Fibroblast of villous mesenchyme (primary cell): ENCODE measurements at regions not wholly inside any gene's neighbourhood (a gene's known extent, or its start where the extent isn't known, plus 50 kb on each side); places are given as distances from the start of the nearest gene placed in this dataset.

Experiments used
- DNase-seq: peaks from one replicate; pipeline ENCODE4 v3.0.0-alpha.2; 2010; ENCODE audit warnings: low read depth
- H3K4me3 ChIP-seq: 2 replicates; pipeline ENCODE4 v1.5.1; 2011; ENCODE audit warnings: low read depth, mild to moderate bottlenecking, low read length
- TF ChIP-seq, protein P1 (sequence below): IDR thresholded peaks from 2 replicates; pipeline ENCODE4 v1.5.1; 2012; ENCODE audit warnings: low read depth, mild to moderate bottlenecking, low read length; ENCODE audit not compliant: insufficient read depth

DNA sequence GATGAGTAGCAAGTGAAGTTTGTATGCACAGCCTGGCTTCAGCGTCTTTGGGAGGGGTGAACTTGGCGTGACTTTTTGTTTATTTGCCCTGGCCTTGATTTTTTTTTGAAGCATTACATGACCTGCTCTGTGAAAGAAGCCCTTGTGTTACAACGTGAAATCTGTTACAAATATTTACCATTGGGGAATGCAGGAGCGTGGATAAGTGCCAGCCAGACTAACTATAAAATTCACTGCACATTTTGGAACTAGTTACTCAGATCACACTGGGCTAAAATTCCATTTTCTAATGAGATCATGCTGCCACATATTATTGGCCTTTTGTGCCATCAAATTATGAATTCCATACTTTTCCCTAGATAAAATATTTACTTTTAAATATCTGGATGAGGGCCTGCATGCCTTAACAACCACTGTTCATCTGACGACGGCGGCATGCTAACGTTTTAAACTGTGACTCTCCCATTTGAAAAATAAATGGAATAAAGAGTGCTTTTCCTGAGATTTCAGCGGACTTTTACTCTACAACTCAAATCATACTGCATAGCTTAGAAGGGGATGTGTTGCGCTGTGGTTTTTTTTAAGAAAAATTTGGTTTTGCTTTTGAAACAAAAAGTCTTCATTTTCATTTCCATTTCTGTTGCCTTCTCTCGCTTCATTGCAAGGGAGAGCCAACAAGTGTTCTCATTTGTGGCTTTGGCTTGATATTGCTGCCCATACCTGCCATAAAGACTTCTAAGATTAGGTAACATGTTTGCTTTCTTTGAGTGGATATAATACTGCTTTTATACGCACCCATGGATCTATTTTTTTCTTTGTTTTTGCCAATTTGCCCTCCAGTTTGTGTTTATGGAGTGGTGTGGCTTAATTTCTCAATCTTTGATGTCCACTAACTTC is 352.2 kb downstream of the TFEC start:
- TF ChIP-seq, protein P1, sequence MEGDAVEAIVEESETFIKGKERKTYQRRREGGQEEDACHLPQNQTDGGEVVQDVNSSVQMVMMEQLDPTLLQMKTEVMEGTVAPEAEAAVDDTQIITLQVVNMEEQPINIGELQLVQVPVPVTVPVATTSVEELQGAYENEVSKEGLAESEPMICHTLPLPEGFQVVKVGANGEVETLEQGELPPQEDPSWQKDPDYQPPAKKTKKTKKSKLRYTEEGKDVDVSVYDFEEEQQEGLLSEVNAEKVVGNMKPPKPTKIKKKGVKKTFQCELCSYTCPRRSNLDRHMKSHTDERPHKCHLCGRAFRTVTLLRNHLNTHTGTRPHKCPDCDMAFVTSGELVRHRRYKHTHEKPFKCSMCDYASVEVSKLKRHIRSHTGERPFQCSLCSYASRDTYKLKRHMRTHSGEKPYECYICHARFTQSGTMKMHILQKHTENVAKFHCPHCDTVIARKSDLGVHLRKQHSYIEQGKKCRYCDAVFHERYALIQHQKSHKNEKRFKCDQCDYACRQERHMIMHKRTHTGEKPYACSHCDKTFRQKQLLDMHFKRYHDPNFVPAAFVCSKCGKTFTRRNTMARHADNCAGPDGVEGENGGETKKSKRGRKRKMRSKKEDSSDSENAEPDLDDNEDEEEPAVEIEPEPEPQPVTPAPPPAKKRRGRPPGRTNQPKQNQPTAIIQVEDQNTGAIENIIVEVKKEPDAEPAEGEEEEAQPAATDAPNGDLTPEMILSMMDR, result no peak
- H3K4me3 ChIP-seq, result no peak overlapping the region
- peak; percentile 64 for DNase-seq

DNA sequence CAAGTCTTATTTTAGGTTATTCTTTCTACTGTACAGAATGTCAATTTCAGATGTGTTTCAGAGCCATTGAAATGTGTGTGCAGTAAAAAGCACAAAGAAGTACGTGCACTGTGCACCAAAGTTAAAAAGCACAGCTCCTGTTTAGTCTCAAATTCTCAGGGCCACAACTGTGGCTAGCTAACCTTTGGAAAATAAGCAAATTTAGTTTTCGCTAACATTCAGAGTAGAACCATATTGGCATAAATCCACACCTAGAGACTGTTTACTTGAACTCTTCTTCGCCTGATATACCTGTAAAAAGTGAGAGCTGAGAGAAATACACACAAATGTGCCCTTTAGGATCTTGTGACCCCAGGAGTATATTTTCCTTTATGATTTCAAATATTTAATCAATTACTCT is 353.9 kb downstream of the TFEC start:
- H3K4me3 ChIP-seq, result no peak overlapping the region
- TF ChIP-seq, protein P1, result no peak
- no peak for DNase-seq

DNA sequence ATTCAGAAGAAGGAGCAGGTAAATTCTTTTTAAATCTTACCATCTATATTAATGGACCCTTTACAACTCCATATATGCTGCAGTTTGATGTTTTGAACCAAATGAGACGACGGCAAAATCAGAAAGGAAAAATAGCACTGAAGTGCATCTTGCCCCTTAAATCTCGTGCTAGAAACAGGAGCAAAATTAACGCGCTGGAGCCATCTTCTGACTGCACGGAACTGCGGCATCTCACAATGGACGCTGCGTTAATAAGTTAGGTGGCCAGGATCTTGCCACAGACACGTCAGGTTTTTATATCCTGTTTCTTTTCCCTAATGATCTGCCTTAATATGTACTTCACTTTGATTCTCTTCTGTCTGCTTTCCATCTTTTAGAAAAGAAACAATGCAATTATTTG is 354.5 kb downstream of the TFEC start:
- TF ChIP-seq, protein P1, result peak; percentile 37
- H3K4me3 ChIP-seq, result no peak overlapping the region
- DNase-seq, result peak; percentile 60

DNA sequence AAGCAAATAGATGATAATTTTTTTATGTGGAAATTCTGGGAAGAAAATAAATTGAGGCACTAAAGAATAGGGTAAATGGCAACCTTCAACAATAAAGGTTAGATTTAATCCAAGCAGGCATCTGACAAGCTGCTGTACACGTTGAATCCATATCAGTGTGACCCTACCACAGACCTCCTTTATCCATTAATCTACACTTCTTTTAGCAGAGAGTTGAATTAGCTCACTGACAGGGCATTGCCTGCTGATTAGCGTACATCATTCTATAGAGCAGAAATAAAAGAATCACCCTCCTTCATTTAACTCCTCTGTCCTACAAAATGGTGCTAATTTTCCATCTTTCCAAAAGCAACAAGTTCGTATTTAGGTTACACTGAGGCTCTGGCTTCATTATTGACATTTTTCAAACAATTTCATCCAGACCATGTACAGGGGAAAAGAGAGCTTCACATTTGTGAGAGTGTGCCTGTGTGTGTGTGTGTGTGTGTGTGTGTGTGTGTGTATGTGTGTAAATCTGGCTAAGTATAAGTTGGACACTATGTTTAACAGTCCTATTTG is 356.0 kb downstream of the TFEC start:
- H3K4me3 ChIP-seq, result no peak overlapping the region
- TF ChIP-seq, protein P1, result no peak
- no peak for DNase-seq

DNA sequence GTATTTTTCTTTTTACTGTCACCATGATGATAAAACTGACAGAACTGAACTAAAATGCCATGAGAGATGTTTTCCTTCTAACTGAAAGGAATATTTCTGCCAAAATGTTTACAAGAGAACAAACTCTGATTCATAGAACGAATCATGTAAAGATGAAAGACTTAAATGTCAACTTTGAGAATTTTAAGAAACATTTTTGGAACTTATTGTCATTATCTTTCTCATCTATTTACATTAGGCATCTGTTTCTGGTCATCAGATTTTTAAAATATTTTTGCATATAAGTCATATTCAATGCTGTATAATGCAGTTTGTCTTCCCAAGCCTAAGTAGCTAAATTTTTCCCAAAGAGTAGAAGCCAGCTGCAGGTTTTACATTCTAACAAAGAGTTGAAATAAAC is 358.5 kb downstream of the TFEC start:
- peak; percentile 41 for DNase-seq
- H3K4me3 ChIP-seq, result no peak overlapping the region
- TF ChIP-seq, protein P1, result no peak

DNA sequence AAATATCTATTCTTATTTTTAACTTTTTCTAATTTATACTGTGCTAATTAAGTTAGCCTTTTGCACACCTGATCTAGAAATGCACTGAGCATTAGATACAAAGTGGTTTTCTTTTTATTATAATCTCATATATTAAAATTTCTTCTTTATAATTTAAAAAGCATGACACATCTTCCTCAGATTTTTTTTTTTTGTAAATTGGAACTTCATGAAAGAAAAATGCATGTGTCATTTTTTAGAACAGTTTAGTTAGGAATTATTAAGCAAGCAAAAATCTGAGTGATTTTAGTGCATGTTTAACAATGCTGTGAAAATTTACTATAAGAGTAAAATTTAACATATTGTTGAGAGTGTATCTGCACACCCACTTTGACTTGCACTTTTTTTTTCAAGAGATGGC is 367.9 kb downstream of the TFEC start:
- H3K4me3 ChIP-seq, result no peak overlapping the region
- no peak for DNase-seq
- TF ChIP-seq, protein P1, result no peak
